ENCODE measurements at regions not wholly inside any gene's neighbourhood (a gene's known extent, or its start where the extent isn't known, plus 50 kb on each side); places are given as distances from the start of the nearest gene placed in this dataset.
"Not testable (repeated sequence)": the region's sequence is repeated elsewhere in the genome, so short reads cannot be mapped to it uniquely, and the experiment has no call there.

- Histone ChIP-seq H3K27me3 (ENCODE audit: insufficient read depth, low read depth) (no peaks in the 10 kb centered on the region), H3K27ac (no peak overlapping the region), H4K20me1 (ENCODE audit: insufficient read depth) (no peaks in the 10 kb centered on the region), H3K4me1 (ENCODE audit: low read depth, poor library complexity, severe bottlenecking) (no peaks in the 10 kb centered on the region), H3K79me2 (ENCODE audit: insufficient read depth, low read depth) (no peaks in the 10 kb centered on the region), H2AFZ (ENCODE audit: low read depth) (no peak overlapping the region), H3K4me3 (IDR thresholded peaks at IDR 0.05; ENCODE audit: insufficient read depth, low read depth, low read length) (no peak overlapping the region), H3K36me3 (ENCODE audit: insufficient read depth) (no peaks in the 10 kb centered on the region), H3K9ac (no peak overlapping the region), H3K4me2 (no peak overlapping the region)
- TF ChIP-seq CTCF (conservative IDR thresholded peaks at IDR 0.05; ENCODE audit: low read depth, low read length), result no peak
Observed at GRCh38 chr2:138877421-138877820, 97.2 kb upstream of the NXPH2 start.

- H3K4me2 ChIP-seq, result no peak overlapping the region
- no peak overlapping the region for H3K27ac ChIP-seq
- H3K79me2 ChIP-seq (ENCODE audit: insufficient read depth, low read depth), result no peaks in the 10 kb centered on the region
- no peak for TF ChIP-seq CTCF (conservative IDR thresholded peaks at IDR 0.05; ENCODE audit: low read depth, low read length)
- H3K27me3 ChIP-seq (ENCODE audit: insufficient read depth, low read depth), result no peaks in the 10 kb centered on the region
- H3K9ac ChIP-seq, result no peak overlapping the region
- H3K4me1 ChIP-seq (ENCODE audit: low read depth, poor library complexity, severe bottlenecking), result no peaks in the 10 kb centered on the region
- no peaks in the 10 kb centered on the region for H4K20me1 ChIP-seq (ENCODE audit: insufficient read depth)
- H3K4me3 ChIP-seq (IDR thresholded peaks at IDR 0.05; ENCODE audit: insufficient read depth, low read depth, low read length), result no peak overlapping the region
- H3K36me3 ChIP-seq (ENCODE audit: insufficient read depth), result no peaks in the 10 kb centered on the region
- no peak overlapping the region for H2AFZ ChIP-seq (ENCODE audit: low read depth)
Observed at GRCh38 chr2:138874251-138874650, 94.1 kb upstream of the NXPH2 start.

- H3K79me2 ChIP-seq (ENCODE audit: insufficient read depth, low read depth); H4K20me1 ChIP-seq (ENCODE audit: insufficient read depth); H3K27me3 ChIP-seq (ENCODE audit: insufficient read depth, low read depth); H3K27ac ChIP-seq; H2AFZ ChIP-seq (ENCODE audit: low read depth); H3K36me3 ChIP-seq (ENCODE audit: insufficient read depth); H3K4me1 ChIP-seq (ENCODE audit: low read depth, poor library complexity, severe bottlenecking); H3K9ac ChIP-seq; H3K4me3 ChIP-seq (IDR thresholded peaks at IDR 0.05; ENCODE audit: insufficient read depth, low read depth, low read length); H3K4me2 ChIP-seq: not testable (repeated sequence)
Observed at GRCh38 chr2:138872116-138872515, 91.9 kb upstream of the NXPH2 start.

- Histone ChIP-seq H3K79me2 (ENCODE audit: insufficient read depth, low read depth) (no peaks in the 10 kb centered on the region), H3K36me3 (ENCODE audit: insufficient read depth) (no peaks in the 10 kb centered on the region), H2AFZ (ENCODE audit: low read depth) (no peak overlapping the region), H3K27ac (no peak overlapping the region), H3K4me1 (ENCODE audit: low read depth, poor library complexity, severe bottlenecking) (no peaks in the 10 kb centered on the region), H3K4me2 (no peak overlapping the region), H3K4me3 (IDR thresholded peaks at IDR 0.05; ENCODE audit: insufficient read depth, low read depth, low read length) (no peak overlapping the region), H3K27me3 (ENCODE audit: insufficient read depth, low read depth) (no peaks in the 10 kb centered on the region), H4K20me1 (ENCODE audit: insufficient read depth) (no peaks in the 10 kb centered on the region), H3K9ac (no peak overlapping the region)
- TF ChIP-seq CTCF (conservative IDR thresholded peaks at IDR 0.05; ENCODE audit: low read depth, low read length), result no peak
Observed at GRCh38 chr2:138871312-138871711, 91.1 kb upstream of the NXPH2 start.

- Histone ChIP-seq H3K79me2 (ENCODE audit: insufficient read depth, low read depth) (no peaks in the 10 kb centered on the region), H4K20me1 (ENCODE audit: insufficient read depth) (no peaks in the 10 kb centered on the region), H3K36me3 (ENCODE audit: insufficient read depth) (no peaks in the 10 kb centered on the region), H3K4me3 (IDR thresholded peaks at IDR 0.05; ENCODE audit: insufficient read depth, low read depth, low read length) (no peak overlapping the region), H3K27ac (no peak overlapping the region), H2AFZ (ENCODE audit: low read depth) (no peak overlapping the region), H3K27me3 (ENCODE audit: insufficient read depth, low read depth) (no peaks in the 10 kb centered on the region), H3K4me1 (ENCODE audit: low read depth, poor library complexity, severe bottlenecking) (no peaks in the 10 kb centered on the region), H3K9ac (no peak overlapping the region), H3K4me2 (no peak overlapping the region)
- TF ChIP-seq CTCF (conservative IDR thresholded peaks at IDR 0.05; ENCODE audit: low read depth, low read length), result no peak
Observed at GRCh38 chr2:138867341-138867740, 87.2 kb upstream of the NXPH2 start.
